SK-N-DZ (cell line): ENCODE measurements at regions not wholly inside any gene's neighbourhood (a gene's known extent, or its start where the extent isn't known, plus 50 kb on each side); places are given as distances from the start of the nearest gene placed in this dataset.
"Not testable (repeated sequence)": the region's sequence is repeated elsewhere in the genome, so short reads cannot be mapped to it uniquely, and the experiment has no call there.

Source experiments
- DNase-seq: peaks from one replicate; pipeline ENCODE4 v3.0.0-alpha.2; 2015; ENCODE audit warnings: low spot score

- peak; percentile 1 for DNase-seq
These were observed 560.0 kb downstream of the AMY1C start for GRCh38 chr1:104309673-104310072.

DNA sequence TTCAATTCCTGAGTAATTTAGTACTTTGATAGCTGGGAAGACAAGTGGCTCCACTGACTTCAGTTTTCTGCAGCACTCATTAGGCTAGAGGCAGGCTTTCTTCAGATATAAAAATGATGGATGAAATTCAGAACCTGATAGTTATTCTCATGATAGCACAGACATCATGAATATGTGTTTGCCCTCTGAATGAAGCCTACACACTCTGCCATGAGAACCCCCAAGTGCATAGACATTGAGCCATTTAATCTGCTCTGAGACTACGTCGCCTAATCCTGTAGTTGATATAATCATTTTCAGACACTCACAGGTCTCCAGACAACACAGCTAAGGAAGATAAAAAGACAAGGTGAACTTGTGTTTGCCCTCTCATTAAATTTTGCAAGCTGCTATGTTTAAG is 566.1 kb downstream of the AMY1C start:
- DNase-seq, result no peak

GRCh38 chr1:104322131-104322530 is 572.4 kb downstream of the AMY1C start:
- DNase-seq, result no peak

- DNase-seq, result no peak
These were observed 579.6 kb downstream of the AMY1C start for GRCh38 chr1:104329278-104329677.

GRCh38 chr1:104331763-104332162 is 582.1 kb downstream of the AMY1C start:
- DNase-seq, result no peak

DNA sequence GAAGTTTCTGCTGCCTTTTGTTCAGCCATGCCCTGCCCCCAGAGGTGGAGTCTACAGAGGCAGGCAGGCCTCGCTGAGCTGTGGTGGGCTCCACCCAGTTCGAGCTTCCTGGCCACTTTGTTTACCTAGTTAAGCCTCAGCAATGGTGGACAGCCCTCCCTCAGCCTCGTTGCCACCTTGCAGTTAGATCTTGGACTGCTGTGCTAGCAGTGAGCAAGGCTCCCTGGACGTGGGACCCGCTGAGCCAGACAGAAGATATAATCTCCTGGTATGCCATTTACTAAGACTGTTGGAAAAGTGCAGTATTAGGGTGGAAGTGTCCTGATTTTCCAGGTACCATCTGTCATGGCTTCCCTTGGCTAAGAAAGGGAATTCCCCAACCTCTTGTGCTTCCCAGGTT is 588.2 kb downstream of the AMY1C start:
- not testable (repeated sequence) for DNase-seq

DNA sequence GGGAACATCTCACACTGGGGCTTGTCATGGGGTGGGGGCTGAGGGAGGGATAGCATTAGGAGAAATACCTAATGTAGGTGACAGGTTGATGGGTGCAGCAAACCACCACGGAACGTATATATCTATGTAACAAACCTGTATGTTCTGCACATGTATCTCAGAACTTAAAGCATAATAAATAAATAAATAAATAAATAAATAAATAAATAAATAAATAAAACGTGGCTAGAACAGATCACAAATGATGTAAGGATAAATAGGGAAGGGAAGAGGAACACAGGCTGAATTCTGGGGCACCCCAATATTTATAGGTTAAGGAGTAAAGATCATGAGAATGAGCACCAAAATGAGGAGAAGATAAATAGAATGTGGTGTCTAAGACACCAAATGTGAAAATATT is 592.2 kb downstream of the AMY1C start:
- no peak for DNase-seq

DNA sequence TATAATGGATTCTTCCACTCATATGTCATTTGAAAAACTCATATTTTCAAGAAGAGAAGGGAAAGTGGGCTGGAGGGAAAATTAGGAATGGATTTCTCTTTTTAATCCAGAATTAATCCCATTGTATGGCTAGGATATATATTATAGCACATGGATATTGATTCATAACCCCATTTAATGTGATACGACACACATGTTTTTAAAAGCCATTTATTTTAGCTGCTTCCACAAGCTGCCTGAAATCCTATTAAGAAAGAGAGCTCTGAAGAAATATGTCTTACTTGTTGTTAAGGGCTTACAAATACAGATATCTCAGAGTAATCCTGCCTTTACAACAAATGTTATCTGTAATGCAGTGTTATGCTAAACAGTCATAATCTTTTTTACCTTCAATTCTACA is 598.6 kb downstream of the AMY1C start:
- DNase-seq, result no peak

DNA sequence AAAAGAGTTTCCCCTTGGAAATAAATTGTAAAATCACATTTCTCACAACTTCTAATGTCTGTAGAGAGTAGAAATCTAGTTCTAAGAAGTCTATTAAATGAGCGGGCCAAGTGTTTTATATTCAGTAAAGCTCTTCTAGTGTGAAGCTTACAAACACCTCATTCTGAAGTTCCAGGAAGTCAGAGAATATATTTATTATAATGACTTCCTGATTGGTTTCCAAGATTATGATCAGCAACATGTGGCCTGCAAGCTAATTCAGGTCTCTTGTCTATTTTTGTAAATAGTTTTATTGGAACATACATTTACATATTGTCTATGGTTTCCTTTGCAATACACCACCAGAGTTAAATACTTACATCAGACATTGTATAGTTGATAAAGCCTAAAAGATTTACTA is 603.9 kb downstream of the AMY1C start:
- DNase-seq, result no peak

- no peak for DNase-seq
These were observed 608.4 kb downstream of the AMY1C start for GRCh38 chr1:104358086-104358485.

DNA sequence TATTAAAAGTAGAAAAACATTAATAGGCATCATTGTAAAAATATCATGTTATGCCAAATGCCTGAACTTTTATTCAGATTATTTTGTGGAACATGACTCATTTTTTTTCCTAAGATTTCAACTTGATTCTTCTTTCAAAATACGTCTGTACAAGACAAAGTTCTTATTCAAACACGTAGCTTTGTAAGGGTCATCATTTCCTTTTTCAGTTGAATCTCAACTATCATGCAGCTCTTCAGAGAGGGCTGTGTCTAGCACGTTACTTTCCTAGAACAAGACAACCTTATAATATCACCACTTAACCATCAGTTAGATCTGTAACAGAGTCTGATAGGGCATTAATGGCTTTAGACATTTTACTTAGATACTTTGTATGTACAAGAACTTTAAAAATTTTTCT is 608.9 kb downstream of the AMY1C start:
- no peak for DNase-seq

DNA sequence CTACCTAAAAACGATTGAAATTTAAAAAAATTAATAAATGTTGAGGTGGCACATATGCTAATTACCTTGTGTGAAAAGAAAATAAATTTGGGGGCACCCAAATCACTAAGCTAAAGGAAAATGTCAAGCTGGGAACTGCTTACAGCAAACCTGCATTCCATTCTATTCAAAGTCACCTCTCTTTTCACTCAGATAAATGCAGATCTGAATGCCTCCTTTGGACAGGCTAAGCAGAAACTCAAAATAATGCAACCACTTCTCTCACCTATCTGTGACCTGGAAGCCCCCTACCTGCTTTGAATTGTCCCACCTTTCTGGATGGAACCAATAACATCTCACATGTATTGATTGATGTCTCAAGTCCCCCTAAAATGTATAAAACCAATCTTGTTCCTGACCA is 628.7 kb downstream of the AMY1C start:
- no peak for DNase-seq

GRCh38 chr1:104380003-104380402 is 630.3 kb downstream of the AMY1C start:
- DNase-seq, result no peak

DNA sequence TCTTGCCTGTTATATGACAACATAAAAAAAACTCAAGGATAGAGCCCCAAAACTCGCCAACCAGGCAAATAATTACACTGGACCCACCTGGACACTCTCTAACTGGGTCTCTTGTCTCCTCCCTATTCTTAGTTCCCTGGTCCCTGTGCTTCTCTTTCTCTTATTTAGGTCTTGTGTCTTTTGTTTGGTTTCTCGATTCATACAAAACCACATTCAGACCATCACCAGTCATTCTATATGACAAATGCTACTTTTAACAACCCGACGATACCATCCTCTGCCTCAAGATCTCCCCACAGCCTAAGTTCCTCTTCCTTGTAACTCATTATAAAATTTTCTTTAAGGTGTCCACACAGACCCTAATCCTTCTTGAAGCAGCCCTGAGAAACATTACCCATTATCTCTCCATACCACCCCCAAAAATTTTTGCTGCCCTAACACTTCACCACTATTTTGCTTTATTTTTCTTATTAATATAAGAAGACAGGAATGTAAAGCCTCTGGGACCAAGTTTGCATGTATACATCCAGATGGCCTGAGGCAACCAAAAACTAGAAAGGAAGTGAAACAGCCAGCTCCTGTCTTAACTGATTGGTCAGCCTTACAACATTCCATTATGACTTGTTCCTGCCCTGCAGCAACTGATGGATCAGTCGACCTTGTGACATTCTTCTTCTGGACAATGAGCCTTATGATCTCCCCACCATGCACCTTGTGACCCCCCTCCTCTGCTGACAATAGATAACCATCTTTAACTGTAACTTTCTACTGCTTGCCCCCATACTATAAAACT is 638.2 kb downstream of the AMY1C start:
- no peak for DNase-seq

DNA sequence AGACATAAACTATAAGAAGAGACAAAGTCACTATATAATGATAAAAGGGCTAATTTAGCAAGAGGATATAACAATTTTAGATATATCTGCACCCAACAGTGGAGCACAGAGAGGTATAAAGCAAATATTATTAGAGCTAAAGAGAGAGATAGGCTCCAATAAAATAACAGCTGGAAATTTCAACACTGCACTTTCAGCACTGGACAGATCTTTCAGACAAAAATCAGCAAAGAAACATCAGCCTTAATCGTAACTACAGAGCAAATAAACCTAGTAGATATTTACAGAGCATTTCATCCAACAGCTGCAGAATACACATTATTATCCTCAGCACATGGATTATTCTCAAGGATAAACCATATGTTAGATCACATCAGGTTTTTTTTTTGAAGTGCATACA is 642.9 kb downstream of the AMY1C start:
- no peak for DNase-seq

DNA sequence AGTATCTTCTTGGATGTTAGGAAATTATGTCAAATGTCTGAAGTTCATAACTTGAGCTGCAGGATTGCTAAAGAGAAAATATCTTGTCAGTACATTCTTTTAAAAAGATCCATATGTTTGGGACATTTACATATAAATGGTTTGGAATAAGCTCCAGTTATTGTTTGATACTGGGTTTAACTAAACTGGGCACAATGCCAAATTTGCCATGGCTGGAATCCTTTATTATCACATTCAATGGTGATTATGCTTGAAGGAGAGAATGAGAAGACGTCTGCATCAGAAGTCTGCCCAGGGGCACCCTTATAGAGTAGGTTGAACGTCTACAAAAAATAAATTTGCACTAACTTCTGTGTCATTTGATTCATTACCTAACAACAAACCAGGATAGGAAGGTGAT is 652.5 kb downstream of the AMY1C start:
- DNase-seq, result no peak

- DNase-seq, result no peak
These were observed 654.2 kb downstream of the AMY1C start for GRCh38 chr1:104403883-104404282.

GRCh38 chr1:104406728-104407127 is 657.0 kb downstream of the AMY1C start:
- DNase-seq, result no peak

DNA sequence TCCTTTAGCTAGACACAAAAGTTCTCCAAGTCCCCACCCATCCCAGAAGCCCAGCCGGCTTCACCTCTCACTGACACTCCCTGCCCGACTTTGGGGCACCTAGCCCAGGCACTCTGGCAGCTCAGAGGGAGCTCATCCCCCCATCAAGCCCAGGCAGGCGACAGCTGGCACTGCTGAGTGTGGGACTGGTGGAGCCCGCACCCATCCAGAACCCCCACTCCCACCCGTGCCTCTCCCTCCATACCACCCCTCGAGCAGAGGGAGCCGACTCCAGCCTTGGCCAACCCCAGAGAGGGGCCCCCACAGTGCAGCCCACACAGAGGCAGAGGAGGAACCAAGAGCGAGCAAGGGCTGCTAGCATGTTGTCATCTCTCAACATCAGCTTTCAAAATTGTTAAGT is 658.6 kb downstream of the AMY1C start:
- no peak for DNase-seq

DNA sequence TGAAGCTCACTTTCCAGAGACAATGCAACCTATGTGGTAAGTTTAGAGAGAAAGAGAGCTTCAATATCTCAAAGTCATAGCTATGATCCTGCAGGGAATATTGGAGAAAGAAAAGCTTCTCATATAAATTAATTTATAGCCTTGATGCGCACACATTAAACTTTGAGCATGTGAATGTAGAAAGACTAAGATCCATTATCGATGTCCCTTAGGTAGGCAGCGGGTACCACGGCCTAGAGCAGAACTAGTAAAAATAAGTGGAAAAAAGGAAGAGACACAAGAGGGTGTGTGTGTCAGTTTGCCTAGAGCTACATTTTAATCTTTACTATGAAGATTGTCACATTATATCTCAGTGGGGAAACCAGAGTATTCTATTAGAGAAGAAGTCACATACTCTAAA is 685.6 kb downstream of the AMY1C start:
- no peak for DNase-seq

DNA sequence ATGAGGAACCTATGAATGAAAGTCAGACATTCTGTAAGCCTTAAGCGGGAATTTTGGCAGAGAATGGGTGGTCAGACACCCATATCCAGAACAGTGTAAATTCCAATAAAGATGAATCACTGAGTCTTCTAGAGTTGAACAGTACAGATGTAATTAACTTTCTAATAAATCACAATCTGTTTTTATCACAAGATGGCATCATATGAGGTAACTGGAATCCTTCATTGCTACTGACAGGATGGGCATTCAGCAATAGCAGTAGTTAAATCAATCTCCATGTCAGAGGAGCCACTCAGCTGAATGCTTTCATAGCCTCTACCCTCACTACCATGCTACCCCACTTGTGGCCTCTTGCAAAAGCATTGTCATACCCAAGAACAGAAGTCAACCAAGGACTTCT is 690.3 kb downstream of the AMY1C start:
- DNase-seq, result no peak

GRCh38 chr1:104456724-104457123 is 707.0 kb downstream of the AMY1C start:
- DNase-seq, result no peak

DNA sequence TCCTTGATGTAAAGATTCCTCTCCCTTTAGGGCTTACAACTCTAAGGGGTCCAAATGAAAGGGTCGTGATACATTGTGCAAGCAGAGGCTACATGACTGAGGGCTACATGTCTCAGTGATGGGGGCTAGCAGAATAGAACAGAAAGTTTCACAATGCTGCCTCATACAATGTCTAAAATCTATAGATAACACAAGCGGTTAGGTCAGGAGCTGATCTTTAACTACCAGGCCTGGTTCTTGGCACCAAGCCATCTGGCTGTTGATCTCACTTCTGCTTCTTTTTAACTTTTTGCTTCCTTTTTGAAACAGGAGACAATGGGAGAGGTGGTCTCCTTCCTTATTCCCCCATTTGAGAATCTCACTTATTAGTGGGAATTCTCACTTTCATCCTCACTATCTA is 710.2 kb downstream of the AMY1C start:
- DNase-seq, result no peak

GRCh38 chr1:104460880-104461279 is 711.2 kb downstream of the AMY1C start:
- no peak for DNase-seq
